HG03025 (cell line): ENCODE measurements at regions not wholly inside any gene's neighbourhood (a gene's known extent, or its start where the extent isn't known, plus 50 kb on each side); places are given as distances from the start of the nearest gene placed in this dataset.
A peak's percentile ranks its signal among the peaks of the same experiment; 100 is the strongest.
"Not testable (repeated sequence)": the region's sequence is repeated elsewhere in the genome, so short reads cannot be mapped to it uniquely, and the experiment has no call there.

Experiments used
- ATAC-seq: cut with Tn5 transposase; IDR thresholded peaks from one replicate; pipeline ENCODE4 v1.9.1; 2021; ENCODE audit warnings: mild to moderate bottlenecking, moderate library complexity; ENCODE audit not compliant: unreplicated experiment, low FRiP score

DNA sequence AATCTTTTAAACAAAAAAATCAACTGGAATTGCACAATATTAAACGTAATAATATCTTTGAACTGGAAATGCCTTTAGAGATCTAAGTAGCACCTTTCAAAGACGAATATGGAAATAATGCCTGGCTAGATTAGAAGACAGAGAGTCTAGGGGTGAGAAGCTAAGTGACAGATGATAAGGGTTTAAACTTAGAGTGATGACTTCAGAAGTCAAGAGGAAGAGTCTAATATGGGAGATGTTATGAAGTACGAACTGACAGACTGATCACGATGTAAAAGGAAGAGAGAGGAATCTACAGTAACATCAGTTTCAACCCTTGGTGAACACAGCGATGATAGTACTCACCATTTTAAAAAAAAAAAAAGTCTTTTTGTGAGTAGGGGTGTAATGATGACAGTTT lies 57.9 kb downstream of the HINT1 start:
- no peak for ATAC-seq

DNA sequence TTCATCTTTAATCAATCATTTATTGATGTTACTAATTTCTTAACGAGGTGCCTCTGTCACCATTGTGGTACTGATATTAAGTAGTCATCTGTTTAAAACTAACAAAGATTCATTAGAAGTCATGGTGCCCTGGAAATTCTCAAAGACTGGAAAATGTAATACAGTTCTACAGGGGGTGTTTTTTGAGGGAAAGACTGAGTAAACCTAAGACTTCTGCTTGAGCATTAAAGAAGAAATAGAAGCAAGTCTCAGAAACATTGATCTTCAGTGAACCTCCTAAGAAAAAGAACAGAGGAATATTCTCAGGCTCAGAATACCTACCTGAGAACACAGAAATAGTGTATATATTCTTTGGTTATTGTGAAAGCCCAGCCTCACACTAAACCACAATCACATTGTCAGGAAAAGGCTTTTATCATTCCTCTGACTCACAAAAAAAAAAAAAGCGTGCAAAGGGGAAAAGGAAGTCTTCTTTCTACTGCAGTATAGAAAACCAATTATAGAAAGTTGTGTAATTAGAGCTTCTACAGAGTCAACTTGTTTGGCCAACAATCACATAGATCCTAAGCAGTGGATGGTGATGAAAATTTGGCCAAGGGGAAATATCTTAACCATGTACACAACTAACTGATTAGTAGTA lies 60.8 kb downstream of the HINT1 start:
- no peak for ATAC-seq

DNA sequence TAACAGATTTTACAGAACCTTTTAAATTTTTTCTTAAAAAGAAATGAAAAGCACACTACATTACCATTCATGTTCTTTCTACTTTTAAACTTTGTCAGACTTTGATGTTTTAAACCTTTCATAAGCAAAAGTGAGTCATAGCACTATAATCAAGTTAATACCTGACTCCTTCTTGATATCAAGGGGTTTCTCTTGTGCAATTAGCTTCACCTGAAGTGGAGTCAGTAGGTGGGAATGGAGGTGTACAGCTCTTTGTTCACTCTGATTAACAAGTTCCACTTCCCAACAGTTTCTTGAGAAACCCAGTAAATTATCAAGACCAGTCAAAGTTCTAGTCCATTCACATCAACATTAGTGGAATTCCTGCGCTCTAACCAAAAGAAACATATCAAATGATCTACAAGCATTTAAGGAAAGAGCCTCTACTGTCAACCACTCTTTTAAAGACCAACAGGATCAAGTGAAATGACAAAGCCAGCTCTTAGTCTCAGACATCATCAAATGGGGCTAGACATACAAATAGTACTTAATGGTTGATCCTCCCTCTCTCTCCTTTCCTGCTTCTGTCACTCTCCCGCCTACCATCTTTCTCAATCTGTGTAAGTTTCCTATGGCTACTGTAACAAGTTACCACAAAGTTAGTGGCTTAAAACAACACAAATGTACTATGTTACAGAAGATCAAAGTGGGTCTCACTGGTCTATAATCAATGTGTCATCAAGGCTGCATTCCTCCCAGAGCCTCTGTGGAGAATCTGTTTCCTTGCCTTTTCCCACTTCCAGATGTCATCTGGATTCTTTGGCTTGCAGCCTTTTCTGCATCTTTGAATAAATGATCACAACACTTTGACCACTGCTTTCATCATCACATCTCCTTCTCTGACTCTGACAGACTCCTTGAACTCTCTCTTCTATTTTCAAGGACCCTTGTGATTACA lies 68.0 kb downstream of the HINT1 start:
- ATAC-seq: no peak

DNA sequence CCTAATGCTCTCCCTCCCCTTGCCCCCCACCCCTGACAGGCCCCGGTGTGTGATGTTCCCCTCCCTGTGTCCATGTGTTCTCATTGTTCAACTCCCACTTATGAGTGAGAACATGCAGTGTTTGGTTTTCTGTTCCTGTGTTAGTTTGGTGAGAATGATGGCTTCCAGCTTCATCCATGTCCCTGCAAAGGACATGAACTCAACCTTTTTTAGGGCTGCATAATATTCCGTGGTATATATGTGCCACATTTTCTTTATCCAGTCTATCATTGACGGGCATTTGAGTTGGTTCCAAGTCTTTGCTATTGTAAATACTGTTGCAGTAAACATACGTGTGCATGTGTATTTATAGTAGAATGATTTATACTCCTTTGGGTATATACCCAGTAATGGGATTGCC lies 69.5 kb downstream of the HINT1 start:
- not testable (repeated sequence) for ATAC-seq

DNA sequence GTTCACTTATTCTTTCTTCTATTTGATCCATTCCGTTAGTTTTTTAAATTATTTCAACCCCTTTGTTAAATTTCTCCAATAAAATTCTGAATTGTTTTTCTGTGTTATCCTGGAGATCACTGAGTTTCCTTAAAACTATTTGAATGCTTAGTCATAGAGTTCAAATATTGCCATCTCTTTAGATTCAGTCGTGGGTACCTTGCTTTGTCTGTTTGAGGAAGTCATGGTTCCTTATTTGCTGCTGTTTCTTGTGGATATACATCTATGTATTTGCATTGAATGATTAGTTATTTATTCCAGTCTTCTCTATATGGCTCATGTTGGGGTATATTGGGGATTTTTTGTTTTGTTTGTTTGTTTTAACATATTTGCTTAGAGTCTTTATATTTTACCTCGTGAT lies 80.6 kb downstream of the HINT1 start:
- no peak for ATAC-seq

DNA sequence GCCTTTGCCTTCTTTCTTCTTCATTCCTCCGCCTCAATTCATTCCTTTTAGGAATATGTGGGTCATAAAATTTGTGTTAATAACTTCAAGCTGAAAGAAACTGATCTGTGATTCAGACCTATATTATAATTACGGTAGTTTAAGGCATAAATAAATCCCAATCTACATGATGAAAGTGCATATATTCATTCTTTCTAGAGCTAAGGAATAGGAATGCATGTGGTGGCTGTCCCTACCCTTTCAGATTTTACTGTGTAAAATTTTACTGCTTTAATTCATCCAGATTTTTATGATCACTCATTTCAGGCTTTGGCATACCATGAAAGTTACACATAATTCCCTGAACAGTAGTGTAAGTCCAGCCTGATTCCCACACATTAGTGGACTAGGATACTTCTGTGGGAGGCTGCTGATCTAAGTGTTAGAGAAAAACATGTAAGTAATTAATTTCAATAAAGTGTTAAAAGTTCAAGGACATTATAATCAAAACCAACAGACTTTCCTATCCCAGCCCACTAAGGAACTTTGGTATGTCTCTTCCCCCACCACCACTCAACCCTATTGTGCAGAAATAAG lies 83.1 kb downstream of the HINT1 start:
- ATAC-seq: no peak

DNA sequence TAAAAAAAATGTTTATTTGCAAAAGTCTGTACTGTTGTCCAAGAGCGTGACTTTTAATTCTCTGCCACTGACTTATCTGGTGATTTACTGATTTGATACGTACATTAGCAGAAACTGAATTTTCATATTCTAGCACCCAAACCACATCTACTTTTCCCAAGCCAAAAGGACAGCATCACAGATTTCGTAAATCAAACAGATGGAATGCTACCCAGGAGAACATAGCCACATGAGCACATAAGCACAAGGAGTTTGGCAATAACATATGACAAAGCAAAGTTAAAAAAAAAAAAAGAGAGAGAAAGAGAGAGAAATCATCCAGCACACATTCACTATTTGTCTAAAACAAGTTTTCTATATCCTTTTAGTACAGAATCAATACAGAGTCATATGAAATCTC lies 83.7 kb downstream of the HINT1 start:
- no peak for ATAC-seq

DNA sequence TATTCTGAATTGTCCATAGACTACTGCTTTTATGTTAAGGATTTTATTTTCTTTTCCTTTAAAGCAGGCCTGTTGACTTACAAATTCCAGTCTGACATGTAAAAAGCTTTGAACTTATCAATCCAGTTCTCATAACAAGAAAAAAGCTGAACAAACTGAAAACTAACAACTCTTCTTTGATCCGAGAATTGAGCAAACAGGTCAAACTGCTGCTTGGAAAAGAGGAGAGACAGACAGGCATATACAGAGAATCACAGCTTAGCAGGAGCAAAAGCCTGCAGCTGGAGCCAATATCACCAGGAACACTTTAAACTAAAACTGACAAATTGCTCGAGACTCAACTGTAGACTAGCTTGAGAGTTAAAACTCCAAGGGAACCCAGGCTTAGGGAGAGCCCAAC lies 85.8 kb downstream of the HINT1 start:
- ATAC-seq: no peak

DNA sequence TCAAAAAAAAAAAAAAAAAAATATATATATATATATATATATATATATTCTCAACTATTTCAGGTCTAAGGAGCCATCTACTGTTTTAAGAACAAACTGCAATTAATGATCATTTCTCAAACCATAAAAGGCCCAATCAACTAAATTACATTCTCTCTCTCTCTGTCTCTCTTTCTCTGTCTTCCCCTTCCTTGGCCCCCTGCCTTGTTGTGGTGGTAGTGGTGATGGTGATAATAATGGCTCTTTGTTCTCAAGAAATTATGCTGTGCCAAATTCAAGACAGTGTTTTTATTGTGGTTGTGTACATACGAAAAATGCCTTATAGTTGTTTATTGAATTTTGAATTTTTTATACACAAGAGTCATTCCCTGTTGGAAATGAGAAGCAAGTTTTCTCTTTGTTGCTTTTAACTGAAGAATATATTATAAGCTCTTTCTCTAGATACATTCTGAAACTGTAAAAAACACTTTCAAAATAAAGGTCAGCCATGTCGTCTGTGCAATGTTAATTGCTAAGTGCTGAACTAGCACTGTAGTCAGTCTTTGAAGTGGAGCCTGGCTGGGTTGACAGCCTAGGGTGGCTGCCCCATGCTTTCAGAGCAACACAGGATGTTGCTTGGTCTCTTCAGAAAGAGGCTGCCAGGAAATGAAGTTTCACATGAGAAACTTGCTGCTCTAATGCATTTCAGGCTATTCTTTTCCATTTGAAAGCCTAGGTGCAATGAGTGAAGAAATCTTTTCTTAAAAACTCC lies 96.0 kb downstream of the HINT1 start:
- ATAC-seq: peak; percentile 82

DNA sequence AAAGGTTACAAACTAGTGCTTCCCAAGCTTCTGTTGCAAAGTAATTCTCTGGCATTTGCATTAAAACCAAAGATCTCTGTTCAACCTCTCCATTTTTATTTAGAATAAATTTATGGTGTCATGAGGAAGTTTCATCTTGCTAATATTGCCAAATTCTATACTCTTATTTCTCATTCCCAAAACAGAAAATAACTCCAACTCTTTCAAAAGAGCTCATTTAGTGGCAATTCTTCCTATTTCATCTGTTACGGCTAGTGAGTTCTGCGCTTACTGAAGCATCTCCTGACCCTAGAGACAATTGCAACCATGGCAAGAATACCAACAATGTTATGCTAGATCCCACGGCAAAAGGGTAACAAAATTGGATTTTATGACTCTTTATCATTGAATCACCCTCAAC lies 97.0 kb downstream of the HINT1 start:
- ATAC-seq: no peak

DNA sequence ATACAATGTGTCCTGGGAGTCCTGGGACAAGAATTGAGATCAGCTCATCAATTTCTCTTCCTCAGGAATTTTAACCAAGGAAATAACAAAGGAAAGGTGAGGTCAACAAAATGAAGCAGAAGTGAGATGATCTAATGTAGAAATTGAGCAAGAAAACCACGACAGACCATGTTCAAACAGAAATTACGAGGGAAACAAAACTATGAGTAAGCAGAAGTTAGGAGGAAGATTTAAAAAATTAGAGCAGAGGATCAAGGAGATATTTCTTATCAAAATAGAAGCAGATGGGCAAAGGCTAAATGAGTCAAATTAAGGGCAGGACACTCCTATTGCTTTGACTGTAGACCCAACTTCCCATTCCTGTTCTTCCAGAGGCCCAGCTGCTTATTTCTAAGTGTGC lies 97.4 kb downstream of the HINT1 start:
- no peak for ATAC-seq

DNA sequence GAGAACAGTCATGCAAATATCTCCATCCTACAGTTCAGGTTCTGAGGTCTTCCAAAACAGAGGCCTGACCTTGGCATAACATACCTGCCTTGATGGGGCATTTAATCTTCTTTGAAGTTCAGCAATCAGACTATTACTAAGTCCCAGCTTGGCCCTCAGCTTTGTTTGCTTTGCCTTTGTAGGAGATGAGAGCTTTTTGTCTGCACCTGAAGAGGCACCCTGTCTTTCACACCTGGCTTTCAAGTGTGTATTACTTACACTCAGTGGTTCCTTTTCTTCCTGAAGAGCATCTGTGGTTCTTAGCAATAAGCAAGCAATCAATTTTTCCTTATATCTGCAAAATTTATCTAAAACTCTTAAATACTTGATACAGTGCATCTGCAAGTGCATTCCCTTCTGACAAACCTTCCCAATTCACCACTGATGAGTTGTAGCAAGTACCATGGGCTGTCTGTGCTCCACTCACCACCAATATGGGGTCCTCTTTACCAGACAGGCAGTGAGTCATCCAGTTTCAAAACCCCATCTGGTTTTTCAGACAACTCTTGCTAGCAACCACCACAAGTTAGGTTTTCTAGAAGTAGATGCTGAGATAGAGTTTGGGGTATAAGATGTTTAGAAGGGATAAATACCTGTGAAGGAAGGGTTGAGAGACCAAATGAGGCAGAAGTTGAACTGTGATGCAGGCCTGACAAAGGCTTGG lies 100.2 kb downstream of the HINT1 start:
- no peak for ATAC-seq

DNA sequence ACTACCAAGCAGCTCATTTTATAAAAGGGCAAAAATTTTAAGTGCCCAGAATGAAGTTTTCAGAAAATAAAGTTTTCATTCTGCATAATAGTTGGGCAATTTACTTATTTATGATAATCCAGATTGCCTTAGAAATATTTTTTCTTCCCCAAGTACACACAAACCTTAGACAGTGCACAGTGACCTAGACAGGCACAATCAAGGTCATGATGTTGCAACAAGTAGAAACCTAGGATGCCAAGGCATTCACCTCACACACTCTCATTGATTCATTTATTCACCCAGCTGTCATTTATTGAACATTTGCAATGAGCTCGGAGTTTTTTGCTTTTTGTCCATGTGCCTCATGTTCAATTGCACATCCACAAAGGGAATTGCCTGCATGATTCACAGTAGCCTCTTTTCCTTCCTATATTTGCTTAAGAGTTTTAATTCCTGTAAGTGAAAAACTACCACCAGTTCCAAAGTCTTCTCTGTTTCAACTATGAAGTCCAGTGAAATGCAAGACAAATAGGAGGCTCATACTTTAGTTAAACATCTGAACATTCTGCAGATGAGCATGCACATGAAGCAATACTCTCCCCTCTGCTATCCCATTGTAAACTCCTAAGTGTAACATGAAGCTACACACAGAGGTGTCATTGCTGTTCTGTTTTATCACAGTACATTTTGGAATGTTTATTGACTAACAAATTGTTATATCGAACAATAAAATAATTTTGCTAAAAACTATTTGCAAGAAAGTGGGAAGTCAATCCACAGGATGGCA lies 122.9 kb downstream of the HINT1 start:
- ATAC-seq: no peak

DNA sequence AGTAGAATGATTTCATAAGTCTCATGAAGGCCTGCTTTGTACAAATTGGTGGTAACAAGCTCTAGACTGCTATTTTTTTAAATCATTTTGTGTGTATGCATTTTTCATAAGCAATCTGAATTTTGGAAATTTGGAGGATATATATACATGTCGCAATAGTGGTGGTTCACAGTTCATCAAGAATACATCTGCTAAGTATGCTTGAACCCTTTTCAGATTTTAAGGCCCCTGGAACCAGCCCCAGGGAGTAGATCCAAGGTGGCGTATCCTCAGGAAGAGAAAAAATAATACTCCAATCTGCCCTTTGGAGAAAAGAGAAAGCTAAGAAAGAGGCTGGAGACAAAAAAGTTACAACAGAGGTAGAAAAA lies 141.6 kb downstream of the HINT1 start:
- no peak for ATAC-seq

DNA sequence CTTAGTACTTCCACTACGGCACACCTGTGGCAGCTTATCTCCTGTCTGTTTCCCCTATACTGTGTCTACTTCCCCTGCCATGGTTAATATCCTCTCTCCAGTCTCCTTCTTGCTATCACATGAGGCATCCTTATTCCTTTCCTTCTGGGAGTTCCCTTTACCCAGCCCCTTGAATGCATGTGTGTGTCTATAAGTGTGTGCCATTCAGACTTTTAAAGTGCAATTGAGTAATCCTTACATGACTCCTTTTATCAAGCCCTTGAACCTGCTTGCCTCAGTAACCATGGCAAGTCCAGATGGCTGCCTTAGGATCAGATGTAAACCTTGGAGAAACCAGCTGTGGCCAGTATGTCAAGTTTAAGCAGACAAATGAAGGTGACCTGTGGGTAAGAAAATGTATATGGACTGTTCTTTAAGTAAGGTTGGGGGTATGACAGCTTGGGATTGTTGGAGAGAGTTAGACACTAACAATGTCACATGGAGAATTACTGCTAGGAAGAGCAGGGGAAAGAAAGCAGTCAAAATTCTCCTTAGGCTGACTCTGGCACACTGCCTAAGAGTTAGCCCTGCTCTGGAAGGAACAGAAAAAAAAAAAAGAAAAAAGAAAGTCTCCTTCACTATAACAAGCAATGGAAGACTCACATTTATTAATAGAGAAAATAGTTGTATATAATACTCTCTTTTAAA lies 142.1 kb downstream of the HINT1 start:
- ATAC-seq: no peak

DNA sequence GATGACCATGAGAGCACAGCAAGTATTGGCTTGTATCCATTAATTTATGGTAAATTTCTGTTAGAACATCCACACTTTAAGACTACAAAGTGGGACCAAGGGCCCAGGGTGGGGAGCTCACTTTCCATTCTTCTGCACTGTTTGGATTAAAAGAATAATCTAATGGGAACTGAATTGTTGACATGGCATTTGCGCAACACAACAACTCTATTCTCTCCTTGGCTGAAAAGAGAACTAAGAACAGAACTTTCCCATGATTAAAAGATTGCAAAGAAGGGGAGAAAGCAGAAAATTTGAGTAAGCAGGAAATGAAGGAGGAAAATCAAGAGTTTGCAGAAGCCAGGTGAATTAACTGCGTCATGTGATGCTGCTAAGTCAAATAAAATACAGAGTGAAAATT lies 143.4 kb downstream of the HINT1 start:
- no peak for ATAC-seq

DNA sequence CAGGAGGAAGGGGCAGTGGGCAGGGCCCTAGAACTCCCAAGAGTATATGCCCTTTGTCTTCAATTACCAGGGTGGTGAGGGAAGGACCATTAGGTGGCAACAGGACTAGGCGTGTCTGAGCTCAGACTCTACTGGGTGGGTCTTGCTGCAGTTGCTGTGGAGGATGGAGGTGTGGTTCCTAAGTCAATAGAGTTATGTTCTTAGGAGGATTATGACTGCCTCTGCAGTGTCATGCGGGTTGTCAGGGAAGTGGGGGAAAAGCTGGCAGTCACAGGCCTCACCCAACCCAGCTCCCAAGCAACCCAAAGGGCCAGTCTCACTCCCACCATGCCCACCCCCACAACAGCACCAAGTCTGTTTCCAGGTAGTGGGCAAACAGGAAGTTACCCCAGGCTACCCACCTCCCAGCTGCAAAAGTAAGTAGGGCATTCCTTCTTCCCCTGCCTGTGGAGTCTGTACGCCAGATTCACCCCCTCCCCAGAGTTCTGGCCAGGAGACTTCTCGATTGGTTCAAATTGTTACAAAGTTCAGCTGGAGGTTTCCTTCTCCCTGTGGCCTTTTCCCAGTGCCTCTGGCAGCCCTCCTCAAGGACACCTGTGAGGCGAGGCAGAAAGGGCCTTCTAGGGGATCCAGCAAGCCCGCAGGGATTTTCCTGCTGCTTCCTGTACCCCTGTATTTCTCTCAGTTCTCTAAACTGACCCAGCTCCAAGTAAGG lies 145.3 kb downstream of the HINT1 start:
- ATAC-seq: no peak

DNA sequence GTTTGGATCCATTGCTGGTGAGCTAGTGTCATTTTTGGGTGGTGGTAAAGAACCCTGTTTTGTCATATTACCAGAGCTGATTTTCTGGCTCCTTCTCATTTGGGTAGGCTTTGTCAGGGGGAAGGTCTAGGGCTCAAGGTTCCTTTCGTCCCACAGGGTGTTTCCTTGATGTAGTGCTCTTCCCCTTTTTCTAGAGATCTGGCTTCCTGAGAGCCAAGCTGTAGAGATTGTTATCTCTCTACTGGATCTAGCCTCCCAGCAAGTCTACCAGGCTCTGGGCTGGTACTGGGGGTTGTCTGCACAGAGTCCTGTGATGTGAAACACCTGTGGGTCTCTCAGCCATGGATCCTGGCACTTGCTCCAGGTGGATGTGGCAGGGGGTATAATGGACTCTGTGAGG lies 145.9 kb downstream of the HINT1 start:
- no peak for ATAC-seq

DNA sequence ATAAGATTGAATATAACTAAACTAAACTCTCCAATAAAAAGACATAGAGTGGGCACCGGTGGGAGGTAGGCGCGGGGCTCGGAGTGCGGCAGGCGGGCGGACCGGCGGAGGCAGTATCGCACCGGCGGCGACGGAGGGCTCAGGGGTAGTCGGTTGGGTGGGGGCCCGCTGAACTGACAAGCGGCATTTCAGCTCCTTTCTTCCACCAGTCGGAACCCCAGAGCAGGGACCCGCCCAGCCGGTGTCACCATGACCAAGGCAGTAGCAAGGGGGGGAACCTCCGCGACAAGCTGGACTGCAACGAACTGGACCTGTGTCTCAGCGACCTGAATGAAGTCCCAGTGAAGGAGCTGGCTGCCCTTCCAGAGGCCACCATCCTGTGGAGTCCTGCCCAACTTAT lies 156.7 kb downstream of the HINT1 start:
- no peak for ATAC-seq
